ENCODE measurements at regions not wholly inside any gene's neighbourhood (a gene's known extent, or its start where the extent isn't known, plus 50 kb on each side); places are given as distances from the start of the nearest gene placed in this dataset.

GRCh38 chrX:143935601-143936000 is 51.7 kb downstream of the UBE2NL start:
- in situ Hi-C loops (cut with MboI; ENCODE audit: low pct_unique_long_range_greater_than_20kb, low sequenced_read_pairs, unreplicated experiment): no loop called here
- TF ChIP-seq CTCF (IDR thresholded peaks at IDR 0.05; ENCODE audit: extremely low read depth, insufficient read depth, missing control alignments): no peak
- no peak for DNase-seq (ENCODE audit: low spot score)

GRCh38 chrX:143940119-143940518 is 56.2 kb downstream of the UBE2NL start:
- in situ Hi-C loops (cut with MboI; ENCODE audit: low pct_unique_long_range_greater_than_20kb, low sequenced_read_pairs, unreplicated experiment): no loop called here
- DNase-seq (ENCODE audit: low spot score): no peak
- no peak for TF ChIP-seq CTCF (IDR thresholded peaks at IDR 0.05; ENCODE audit: extremely low read depth, insufficient read depth, missing control alignments)

- DNase-seq (ENCODE audit: low spot score): no peak
- in situ Hi-C loops (cut with MboI; ENCODE audit: low pct_unique_long_range_greater_than_20kb, low sequenced_read_pairs, unreplicated experiment): no loop called here
- TF ChIP-seq CTCF (IDR thresholded peaks at IDR 0.05; ENCODE audit: extremely low read depth, insufficient read depth, missing control alignments): no peak
Observed at GRCh38 chrX:143945171-143945570, 61.3 kb downstream of the UBE2NL start.

- TF ChIP-seq CTCF (IDR thresholded peaks at IDR 0.05; ENCODE audit: extremely low read depth, insufficient read depth, missing control alignments): no peak
- in situ Hi-C loops (cut with MboI; ENCODE audit: low pct_unique_long_range_greater_than_20kb, low sequenced_read_pairs, unreplicated experiment): no loop called here
- DNase-seq (ENCODE audit: low spot score): no peak
Observed at GRCh38 chrX:143964549-143964948, 80.7 kb downstream of the UBE2NL start.

GRCh38 chrX:143988356-143988755 is 104.5 kb downstream of the UBE2NL start:
- no peak for TF ChIP-seq CTCF (IDR thresholded peaks at IDR 0.05; ENCODE audit: extremely low read depth, insufficient read depth, missing control alignments)
- in situ Hi-C loops (cut with MboI; ENCODE audit: low pct_unique_long_range_greater_than_20kb, low sequenced_read_pairs, unreplicated experiment): no loop called here
- no peak for DNase-seq (ENCODE audit: low spot score)

- DNase-seq (ENCODE audit: low spot score): no peak
Observed at GRCh38 chrX:143994206-143994605, 110.3 kb downstream of the UBE2NL start.

More at GRCh38 chrX:143994206-143994605, 110.3 kb downstream of the UBE2NL start:
- no peak for TF ChIP-seq CTCF (IDR thresholded peaks at IDR 0.05; ENCODE audit: extremely low read depth, insufficient read depth, missing control alignments)
- in situ Hi-C loops (cut with MboI; ENCODE audit: low pct_unique_long_range_greater_than_20kb, low sequenced_read_pairs, unreplicated experiment): no loop called here
